ENCODE measurements at regions not wholly inside any gene's neighbourhood (a gene's known extent, or its start where the extent isn't known, plus 50 kb on each side); places are given as distances from the start of the nearest gene placed in this dataset.

DNA sequence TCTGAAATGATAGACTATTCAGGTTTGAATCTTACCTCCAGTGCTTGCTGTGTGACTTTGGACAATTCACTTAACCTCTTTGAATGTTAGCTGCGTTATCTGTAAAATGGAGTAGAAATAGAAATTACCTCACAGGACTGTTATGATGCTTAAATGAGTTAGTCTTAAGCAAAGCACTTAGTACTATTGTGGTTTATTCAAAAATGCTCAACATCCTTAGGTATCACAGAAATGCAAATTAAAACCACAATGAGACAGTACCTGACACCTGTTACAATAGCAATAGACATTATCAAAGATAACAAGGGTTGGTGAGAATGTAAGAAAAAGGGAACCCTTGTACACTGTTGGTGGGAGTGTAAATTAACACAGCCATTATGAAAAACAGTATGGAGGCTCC is 77.6 kb upstream of the FREM1 start:
- DNase-seq (ENCODE audit: low read depth, low spot score) (no peak), FAIRE-seq (no peak)
- Histone ChIP-seq H3K9me1 (ENCODE audit: control insufficient read depth, extremely low read depth, insufficient read depth, low read length) (no peaks in the 10 kb centered on the region), H3K9me3 (ENCODE audit: control insufficient read depth, low read depth, low read length) (no peaks in the 10 kb centered on the region), H3K9ac (ENCODE audit: control insufficient read depth, extremely low read depth, insufficient read depth, low read length) (no peak overlapping the region), H2AFZ (ENCODE audit: control insufficient read depth, low read length) (no peak overlapping the region), H4K20me1 (ENCODE audit: control insufficient read depth, extremely low read depth, insufficient read depth, low read length) (no peaks in the 10 kb centered on the region), H3K4me3 (ENCODE audit: control insufficient read depth in 2 of 3, extremely low read depth in 1 of 3, insufficient read depth in 2 of 3, low read depth in 1 of 3, low read length in 3 of 3) (no peak overlapping the region), H3K36me3 (ENCODE audit: control insufficient read depth in 2 of 2, extremely low read depth in 1 of 2, insufficient read depth in 2 of 2, low read length in 2 of 2) (no peaks in the 10 kb centered on the region), H3K27ac (ENCODE audit: control insufficient read depth, insufficient read depth, low read length) (no peak overlapping the region), H3K4me1 (ENCODE audit: control insufficient read depth, extremely low read depth, insufficient read depth, low read length) (no peaks in the 10 kb centered on the region), H3K79me2 (ENCODE audit: control insufficient read depth, insufficient read depth, low read length) (no peaks in the 10 kb centered on the region), H3K27me3 (ENCODE audit: control insufficient read depth, extremely low read depth, insufficient read depth, low read length) (no peaks in the 10 kb centered on the region), H3K4me2 (ENCODE audit: control insufficient read depth, extremely low read depth, insufficient read depth, low read depth, low read length) (no peak overlapping the region)
- TF ChIP-seq, protein P1, sequence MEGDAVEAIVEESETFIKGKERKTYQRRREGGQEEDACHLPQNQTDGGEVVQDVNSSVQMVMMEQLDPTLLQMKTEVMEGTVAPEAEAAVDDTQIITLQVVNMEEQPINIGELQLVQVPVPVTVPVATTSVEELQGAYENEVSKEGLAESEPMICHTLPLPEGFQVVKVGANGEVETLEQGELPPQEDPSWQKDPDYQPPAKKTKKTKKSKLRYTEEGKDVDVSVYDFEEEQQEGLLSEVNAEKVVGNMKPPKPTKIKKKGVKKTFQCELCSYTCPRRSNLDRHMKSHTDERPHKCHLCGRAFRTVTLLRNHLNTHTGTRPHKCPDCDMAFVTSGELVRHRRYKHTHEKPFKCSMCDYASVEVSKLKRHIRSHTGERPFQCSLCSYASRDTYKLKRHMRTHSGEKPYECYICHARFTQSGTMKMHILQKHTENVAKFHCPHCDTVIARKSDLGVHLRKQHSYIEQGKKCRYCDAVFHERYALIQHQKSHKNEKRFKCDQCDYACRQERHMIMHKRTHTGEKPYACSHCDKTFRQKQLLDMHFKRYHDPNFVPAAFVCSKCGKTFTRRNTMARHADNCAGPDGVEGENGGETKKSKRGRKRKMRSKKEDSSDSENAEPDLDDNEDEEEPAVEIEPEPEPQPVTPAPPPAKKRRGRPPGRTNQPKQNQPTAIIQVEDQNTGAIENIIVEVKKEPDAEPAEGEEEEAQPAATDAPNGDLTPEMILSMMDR (optimal IDR thresholded peaks at IDR 0.05 in 1 of 3, IDR thresholded peaks at IDR 0.05 in 1 of 3, conservative IDR thresholded peaks at IDR 0.05 in 1 of 3; ENCODE audit: extremely low read depth in 1 of 3, insufficient read depth in 2 of 3, low read length in 3 of 3), result no peak
- no peak for TF ChIP-seq EZH2 (IDR thresholded peaks at IDR 0.05; ENCODE audit: low read length)
- dilution Hi-C loops (cut with MboI; ENCODE audit: extremely low pct_ligation_motif_present, low sequenced_read_pairs), result no loop called here

DNA sequence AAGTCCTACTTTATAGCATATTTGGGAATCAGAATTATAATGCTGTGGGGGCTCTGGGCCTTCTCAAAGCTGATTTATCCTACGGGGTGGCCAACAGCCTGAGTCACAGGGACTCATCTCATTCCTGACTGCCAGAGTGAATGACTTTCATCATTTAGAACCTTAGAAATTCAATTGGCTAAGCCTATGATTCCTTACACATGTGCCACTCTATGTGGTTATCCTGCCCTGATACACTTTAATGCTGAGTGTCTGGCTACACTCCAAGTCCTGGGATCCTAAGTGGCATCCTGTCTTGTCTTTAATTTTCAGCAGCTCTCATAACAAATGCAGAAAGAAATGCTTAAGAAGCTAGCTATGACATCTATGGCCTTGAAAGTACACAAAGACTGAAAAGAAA is 75.2 kb upstream of the FREM1 start:
- no peaks in the 10 kb centered on the region for H3K27me3 ChIP-seq (ENCODE audit: control insufficient read depth, extremely low read depth, insufficient read depth, low read length)
- H3K4me3 ChIP-seq (ENCODE audit: control insufficient read depth in 2 of 3, extremely low read depth in 1 of 3, insufficient read depth in 2 of 3, low read depth in 1 of 3, low read length in 3 of 3), result no peak overlapping the region
- no peaks in the 10 kb centered on the region for H3K4me1 ChIP-seq (ENCODE audit: control insufficient read depth, extremely low read depth, insufficient read depth, low read length)
- no peak for FAIRE-seq
- no peak overlapping the region for H3K27ac ChIP-seq (ENCODE audit: control insufficient read depth, insufficient read depth, low read length)
- TF ChIP-seq, protein P1 (optimal IDR thresholded peaks at IDR 0.05 in 1 of 3, IDR thresholded peaks at IDR 0.05 in 1 of 3, conservative IDR thresholded peaks at IDR 0.05 in 1 of 3; ENCODE audit: extremely low read depth in 1 of 3, insufficient read depth in 2 of 3, low read length in 3 of 3), result no peak
- TF ChIP-seq EZH2 (IDR thresholded peaks at IDR 0.05; ENCODE audit: low read length), result no peak
- no peaks in the 10 kb centered on the region for H3K9me3 ChIP-seq (ENCODE audit: control insufficient read depth, low read depth, low read length)
- no peaks in the 10 kb centered on the region for H3K79me2 ChIP-seq (ENCODE audit: control insufficient read depth, insufficient read depth, low read length)
- H2AFZ ChIP-seq (ENCODE audit: control insufficient read depth, low read length), result no peak overlapping the region
- H3K4me2 ChIP-seq (ENCODE audit: control insufficient read depth, extremely low read depth, insufficient read depth, low read depth, low read length), result no peak overlapping the region
- H3K9ac ChIP-seq (ENCODE audit: control insufficient read depth, extremely low read depth, insufficient read depth, low read length), result no peak overlapping the region
- no peaks in the 10 kb centered on the region for H3K36me3 ChIP-seq (ENCODE audit: control insufficient read depth in 2 of 2, extremely low read depth in 1 of 2, insufficient read depth in 2 of 2, low read length in 2 of 2)
- no peaks in the 10 kb centered on the region for H3K9me1 ChIP-seq (ENCODE audit: control insufficient read depth, extremely low read depth, insufficient read depth, low read length)
- dilution Hi-C loops (cut with MboI; ENCODE audit: extremely low pct_ligation_motif_present, low sequenced_read_pairs), result no loop called here
- no peak for DNase-seq (ENCODE audit: low read depth, low spot score)
- H4K20me1 ChIP-seq (ENCODE audit: control insufficient read depth, extremely low read depth, insufficient read depth, low read length), result no peaks in the 10 kb centered on the region
